ENCODE measurements at regions not wholly inside any gene's neighbourhood (a gene's known extent, or its start where the extent isn't known, plus 50 kb on each side); places are given as distances from the start of the nearest gene placed in this dataset.
A peak's percentile ranks its signal among the peaks of the same experiment; 100 is the strongest.
"Not testable (repeated sequence)": the region's sequence is repeated elsewhere in the genome, so short reads cannot be mapped to it uniquely, and the experiment has no call there.

DNA sequence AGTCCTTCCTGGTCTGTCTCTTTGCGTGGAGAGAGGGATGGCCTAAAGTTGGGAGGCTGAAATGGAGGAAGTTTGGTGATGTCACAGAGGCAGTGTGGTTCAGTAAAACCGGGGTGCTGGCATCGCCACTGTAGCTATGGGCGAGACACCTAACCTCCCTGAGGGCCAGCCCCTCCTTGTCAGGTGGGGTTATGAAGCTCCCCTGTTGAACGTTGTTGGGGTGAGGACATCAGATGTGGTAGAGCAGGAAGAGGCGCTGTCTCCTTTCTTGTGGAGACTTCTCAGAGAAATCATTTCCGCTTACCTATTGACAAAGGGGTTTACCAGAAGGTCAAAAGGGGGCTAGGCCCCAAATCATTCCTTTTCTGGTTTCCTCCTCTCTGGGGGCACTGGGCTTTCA lies 294.7 kb downstream of the SIPA1L2 start:
- no peak for DNase-seq

DNA sequence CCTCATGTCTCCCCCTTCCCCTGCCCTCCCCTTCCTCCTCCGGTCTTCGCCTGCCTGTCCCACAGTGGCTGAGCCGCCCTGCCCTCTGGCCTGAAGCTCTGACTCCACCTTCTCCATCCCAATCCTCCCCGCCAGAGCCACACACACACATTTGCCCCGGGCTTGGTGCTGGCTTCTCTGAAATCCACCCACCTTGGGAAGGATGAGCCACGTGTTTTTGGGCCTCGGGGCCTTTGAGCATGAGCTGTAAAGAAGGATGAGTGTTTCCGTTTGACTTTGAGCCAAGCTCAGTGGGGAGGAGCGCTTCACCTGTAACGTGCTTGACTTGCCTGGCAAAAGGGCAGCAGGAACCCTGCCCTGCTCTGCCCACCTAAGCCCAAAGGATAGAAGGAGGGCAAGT lies 295.1 kb downstream of the SIPA1L2 start:
- peak; percentile 57 for DNase-seq

DNA sequence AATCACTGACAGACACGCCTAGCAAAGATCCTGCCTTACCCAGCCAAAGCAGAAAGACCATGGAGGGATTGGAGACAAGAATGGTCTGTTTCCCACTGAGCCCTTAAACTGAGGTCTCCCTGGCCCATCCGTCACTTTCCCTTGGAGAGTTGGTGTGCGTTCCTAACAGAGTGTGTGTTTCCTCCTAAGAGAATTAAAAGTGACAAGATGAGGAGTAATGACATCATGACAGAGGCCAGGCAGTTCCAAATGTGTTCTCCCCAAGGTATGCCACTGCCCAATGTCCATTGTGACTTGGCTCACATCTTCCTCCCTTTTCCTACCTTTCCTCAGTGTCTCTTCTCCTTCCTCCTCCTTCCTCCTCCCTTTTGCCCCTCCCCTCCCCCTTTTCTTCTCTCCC lies 295.7 kb downstream of the SIPA1L2 start:
- no peak for DNase-seq

DNA sequence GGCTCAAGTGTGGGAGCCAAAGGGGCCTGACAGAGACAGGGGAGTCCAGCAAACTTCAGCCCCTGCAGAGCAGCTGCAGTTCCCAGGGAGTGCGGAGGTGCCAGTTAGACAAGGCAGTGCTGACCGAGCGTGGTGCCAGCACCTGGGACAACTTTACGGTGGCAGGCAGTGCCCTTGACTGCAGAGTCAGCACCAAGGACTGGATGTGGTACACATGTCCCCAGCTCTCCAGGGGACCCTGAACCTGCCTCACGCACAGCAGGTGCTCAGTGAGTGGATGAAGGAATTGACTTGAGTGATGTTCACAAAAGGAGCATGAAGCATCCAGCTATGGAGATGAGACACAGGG lies 296.5 kb downstream of the SIPA1L2 start:
- DNase-seq, result peak; percentile 82

DNA sequence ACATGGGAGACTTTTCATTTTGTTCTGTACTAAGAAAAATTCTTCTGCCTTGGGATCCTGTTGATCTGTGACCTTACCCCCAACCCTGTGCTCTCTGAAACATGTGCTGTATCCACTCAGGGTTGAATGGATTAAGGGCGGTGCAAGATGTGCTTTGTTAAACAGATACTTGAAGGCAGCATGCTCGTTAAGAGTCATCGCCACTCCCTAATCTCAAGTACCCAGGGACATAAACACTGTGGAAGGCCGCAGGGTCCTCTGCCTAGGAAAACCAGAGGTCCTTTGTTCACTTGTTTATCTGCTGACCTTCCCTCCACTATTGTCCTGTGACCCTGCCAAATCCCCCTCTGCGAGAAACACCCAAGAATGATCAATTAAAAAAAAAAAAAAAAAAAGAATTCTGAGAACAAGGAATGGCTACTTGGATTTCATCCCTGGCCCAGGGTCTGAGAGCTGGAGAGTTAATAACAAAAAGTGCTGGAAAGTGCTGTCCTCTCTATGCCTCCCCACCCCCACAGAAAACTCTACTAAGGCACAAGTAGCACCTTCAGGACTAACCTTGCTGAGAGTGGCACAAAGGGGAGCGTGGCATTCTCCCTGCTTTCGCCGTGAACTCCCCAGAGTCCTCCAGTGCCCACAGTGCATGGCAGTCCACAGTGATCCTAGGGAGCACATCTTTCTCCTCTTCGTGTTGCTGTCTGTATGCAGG lies 297.1 kb downstream of the SIPA1L2 start:
- DNase-seq, result peak; percentile 82

DNA sequence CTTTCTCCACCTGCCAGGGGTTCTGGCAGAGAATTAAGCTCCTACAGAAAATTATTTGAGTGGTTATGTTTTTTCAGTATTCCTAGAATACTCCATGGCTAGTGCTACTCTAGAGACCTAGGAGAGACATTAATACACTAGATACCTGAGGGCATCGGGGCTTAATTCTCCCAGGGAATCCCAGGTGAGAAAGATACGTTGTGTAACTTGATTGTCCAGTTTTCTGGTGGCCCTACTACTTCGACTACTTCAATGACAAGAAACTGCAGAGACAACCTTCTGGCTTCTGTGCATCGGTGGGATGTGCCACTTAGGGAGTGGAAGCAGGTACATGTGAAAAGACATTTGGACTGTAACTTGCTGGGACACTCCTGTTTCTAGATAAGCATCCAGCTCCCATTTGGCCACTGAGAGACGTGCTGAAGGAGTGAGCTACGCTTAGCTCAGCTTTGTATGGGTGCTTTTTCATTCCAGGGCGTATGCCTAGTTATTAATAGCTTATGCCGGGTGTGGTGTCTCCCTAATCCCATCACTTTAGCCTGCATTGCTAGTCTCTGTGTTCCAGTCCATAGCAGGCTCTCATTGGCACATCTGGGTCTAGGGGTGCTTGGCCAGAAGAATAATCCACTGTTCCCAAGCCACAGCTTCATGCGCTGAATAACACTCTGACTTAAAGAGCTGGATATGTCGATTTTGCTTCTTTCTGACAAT lies 300.7 kb downstream of the SIPA1L2 start:
- no peak for DNase-seq

DNA sequence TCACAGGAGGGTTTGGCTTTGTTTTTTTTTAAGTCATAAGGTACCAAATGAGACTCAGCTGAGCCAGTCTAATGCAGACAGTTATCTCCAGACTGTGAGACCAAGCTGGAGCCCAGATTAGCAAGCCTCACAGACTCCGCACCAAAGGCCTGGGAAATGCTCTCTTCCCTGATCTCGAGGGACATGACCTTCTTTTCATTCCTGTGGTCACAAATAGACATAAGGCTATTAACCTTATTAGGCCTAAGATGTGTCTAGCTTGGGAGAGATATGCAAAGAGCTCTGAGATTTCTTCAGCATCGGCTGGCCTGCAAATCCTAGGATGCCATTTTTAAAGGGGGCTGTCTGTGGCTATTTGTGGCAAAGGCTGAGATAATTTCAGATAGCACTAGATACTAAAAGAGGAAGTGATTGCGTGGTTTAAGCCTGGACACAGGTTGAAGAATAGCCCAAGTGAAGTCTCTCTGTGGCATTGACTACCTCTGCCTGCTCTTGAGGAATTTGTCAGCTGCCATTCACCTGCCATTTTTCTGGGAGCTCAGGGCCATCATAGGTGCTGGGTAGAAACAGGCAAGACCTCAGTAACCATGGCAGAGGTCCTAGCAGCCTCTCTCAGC lies 301.3 kb downstream of the SIPA1L2 start:
- no peak for DNase-seq

DNA sequence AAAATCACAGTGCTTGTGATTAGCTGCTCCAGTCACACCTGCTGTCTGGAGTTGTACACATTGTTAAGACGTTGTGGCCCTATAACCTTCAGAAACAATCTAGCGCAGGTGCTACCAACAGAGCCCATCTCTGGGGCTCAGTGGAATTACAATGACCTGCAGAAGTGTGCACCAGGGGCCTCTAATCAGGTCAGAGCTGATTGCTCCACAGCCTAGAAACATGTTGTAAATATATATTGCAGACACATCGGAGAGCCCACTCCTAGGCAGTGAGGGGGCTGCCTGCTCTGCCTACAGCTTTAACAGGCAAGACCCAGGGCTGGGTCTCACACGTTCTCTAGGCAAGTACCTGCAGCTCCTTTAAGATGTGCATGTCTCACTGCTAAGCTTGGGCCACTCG lies 302.0 kb downstream of the SIPA1L2 start:
- DNase-seq, result peak; percentile 39

DNA sequence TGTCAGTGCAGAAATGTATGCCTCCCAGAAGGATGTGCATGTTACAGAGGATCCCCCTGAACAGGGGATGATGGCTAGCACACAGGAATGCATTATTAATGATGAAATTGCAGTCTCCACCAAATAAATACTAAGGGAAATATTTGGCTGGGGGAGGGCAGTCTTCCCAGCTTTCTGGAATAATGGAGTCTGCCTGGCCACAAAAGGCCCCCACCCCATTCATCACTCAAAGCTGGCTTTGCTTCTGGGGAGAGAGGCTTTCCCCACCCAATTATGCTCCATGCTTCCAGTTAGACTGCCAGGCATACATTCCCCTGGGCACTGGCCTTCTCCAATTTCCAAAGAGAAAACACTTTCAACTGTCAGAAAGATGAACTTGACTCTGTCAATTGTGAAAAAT lies 302.7 kb downstream of the SIPA1L2 start:
- DNase-seq, result no peak

DNA sequence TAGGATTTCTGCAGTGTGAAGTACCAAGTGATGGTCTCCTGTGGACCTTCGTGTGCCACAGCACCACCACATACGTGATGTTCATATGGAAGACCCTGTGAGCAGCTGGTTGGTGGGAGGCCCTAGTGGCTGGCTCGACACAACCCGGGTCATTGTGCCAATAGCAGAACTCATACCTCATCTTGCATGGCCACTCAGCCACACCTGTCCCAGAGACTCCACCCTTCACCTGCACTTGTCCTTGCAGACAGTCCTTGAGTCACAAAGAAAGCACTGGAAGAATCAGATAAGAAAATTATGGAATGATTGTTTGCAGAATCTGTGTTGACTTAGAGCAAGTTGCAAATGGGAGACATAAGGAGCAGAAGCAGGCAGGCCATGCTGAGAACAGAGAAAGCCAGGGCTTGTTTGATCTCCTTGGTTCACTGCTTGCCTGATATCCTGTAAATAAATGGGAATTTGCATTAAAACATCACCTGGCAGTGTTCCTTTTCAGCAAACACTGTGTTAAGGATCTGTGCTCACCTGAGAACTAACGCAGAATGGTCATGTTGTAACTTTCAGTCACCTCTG lies 307.7 kb downstream of the SIPA1L2 start:
- DNase-seq, result peak; percentile 89

DNA sequence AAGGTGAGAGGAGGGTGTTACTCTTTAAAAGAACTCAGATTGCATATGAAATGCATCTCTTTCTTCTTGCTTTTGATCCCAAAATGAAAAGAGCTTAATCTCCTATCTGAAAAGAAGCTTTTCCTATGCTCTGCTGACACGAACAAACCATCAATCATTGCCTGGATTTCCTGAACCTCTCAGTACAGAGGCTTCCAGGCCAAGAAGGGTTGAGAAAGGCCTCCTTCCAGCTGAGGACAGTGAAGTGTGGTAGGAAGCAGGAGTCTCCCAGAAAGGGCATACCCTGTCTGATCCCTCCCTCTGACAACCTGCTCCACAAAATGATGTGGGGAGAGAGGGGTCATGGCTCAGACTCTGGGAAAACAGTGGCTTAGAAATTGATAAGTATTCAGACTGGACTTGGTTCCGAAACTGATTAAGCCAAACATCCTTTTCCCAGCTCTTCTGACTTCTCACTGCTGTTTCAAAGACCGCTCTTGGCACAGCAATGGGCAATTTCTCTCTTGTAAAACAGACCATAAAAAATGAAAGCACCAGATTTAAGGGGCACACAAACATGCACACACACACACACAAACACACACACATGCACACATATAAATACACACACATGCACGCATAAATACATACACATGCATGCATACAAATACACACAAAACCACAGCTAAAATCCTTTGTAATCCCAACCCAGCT lies 310.3 kb downstream of the SIPA1L2 start:
- peak; percentile 46 for DNase-seq

DNA sequence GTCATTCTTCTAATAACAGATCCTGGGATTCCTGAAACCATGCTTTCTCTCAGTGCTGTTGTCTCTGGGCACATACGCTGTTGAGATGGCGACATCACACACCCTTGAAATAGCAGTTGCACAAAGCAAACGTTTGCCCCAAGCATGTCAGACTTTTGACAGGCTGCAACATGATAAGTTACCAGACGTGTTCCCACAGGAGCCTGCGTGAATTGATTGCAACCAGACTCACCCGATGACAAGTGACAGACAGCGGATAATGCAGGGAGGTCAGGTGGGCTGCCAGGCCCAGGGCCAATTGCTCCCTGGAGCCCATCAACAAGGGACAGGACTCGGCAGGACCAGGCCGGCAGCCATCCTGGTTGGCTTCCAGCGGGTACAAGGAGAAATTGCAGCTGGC lies 310.9 kb downstream of the SIPA1L2 start:
- peak; percentile 50 for DNase-seq

DNA sequence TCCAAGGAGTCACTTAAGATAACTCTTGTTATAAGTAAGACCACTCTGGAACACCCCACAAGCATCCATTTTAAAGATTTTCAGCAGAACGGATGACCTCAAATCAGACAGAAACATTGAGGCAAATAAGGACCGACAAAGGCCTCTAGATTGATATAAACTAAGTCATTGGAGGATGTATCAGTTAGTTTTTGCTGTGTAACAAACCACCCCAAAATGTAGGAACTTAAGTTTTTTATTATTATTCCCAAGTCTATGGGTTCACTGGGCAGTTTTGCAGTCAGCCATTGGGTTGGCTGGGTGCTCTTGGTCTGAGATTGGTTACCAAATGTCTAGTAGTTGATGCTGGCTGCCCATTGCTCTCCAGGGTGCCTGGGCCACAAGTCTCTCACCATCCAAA lies 311.8 kb downstream of the SIPA1L2 start:
- DNase-seq, result no peak

DNA sequence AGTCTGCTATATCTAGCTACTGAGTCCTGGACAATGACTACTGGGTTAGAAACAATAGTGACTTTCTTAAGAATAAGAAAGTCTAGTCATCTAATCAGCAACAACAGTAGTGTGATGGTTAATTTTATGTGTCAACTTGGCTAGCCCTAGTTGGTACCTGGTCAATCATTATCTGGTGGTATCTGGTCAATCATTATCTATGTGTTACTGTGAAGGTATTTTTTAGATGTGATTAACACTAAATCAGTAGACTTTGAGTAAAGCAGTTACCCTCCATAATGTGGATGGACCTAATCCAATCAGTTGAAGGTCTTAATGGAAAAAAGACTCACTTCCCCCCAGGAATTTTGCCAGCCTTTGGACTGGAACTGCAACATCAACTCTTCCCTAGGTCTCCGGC lies 312.6 kb downstream of the SIPA1L2 start:
- no peak for DNase-seq

DNA sequence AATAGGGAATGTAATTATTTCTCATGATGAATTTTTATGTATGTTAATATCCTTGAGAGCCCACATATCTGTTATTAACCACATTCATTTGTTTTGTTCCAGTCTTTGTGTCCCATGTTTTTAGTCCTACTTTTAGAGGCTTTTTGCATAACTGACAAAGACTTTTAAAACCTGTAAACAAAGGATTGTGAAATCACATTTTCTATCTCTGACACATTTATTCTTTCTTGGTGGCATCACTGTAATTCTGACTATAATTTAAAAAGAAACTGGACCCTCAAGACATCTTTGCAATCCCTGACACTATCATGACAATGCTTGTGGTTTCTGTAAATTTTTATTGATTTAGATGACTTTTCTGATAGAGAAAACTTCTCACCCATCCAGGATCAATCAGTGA lies 313.1 kb downstream of the SIPA1L2 start:
- no peak for DNase-seq

DNA sequence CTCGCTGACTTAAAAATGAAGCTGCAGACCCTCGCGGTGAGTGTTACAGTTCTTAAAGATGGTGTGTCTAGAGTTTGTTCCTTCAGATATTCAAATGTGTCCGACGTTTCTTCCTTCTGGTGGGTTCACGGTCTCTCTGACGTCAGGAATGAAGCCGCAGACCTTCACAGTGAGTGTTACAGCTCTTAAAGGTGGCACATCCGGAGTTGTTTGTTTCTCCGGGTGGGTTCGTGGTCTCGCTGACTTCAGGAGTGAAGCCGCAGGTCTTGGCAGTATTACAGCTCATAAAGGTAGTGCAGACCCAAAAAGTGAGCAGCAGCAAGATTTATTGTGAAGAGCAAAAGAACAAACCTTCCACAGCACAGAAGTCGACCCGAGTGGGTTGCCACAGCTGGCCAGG lies 316.1 kb downstream of the SIPA1L2 start:
- DNase-seq, result not testable (repeated sequence)

DNA sequence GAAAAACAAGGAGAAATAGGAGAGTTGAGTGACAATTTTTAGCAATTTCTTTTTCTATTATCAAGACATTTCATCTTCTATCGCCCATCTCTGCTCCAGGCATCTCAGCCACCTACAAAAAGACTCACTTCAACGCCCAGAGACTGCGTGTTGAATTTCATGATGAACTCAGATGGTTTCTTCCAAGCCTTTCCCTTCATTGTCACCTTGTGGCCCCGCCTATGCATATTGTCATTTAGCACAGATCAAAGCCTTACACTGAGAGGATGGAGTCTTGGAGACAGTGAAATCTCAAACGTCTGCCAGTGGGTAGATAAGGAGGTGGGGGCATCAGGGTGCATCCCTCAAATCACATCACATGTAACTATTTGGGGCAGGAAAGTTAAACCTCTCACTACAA lies 319.4 kb downstream of the SIPA1L2 start:
- no peak for DNase-seq

DNA sequence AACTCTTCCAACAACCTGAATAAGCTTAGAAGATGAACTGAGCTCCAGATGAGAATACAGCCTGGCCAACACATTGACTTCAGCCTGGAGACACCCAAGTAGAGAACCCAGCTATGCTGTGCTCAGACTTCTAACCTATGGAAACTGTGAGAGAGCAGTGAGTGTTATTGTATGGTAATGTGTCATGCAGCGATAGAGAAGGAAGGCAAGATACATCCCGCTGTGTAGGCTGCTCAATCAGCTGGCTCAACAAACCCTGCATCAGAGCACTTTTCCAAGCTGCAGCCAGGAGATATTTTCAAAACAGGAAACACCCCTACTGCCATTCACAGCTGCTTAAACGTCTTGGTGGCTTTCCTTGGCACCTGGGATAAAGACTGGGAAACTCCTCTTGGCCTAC lies 321.3 kb downstream of the SIPA1L2 start:
- no peak for DNase-seq

DNA sequence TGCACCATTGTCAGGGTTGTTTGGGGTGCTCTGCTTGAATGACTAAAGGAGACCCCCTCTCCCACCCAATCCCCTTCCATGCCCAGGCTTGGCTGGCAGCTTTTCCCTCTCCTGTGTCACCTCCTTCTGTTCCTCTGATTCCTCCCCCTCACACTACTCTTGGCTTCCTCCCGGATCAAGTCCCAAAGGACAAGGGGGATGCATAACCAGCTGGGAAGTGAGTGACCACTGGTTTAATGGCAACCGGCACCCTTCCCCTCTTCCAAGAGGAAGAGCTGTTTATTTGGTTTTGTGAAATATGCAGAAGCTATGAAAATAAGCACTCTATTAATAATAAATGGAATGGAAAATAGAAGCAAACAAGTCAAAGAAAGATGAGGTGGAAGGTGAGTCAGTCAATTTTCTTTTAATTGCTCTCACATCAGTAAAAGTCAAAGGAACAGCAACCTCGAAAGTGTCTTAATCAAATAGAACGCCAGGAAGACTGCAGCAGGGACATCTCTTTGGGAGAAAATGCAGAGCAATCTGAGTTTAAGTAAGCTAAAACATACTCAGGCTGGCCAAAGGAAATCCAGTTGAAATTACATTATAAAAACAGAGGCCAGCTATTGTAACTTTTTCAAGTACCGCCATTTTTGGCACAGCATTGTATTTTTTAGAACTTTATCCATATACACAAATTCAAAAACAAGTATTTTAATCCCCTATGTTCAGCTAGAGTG lies 322.5 kb downstream of the SIPA1L2 start:
- DNase-seq, result no peak

DNA sequence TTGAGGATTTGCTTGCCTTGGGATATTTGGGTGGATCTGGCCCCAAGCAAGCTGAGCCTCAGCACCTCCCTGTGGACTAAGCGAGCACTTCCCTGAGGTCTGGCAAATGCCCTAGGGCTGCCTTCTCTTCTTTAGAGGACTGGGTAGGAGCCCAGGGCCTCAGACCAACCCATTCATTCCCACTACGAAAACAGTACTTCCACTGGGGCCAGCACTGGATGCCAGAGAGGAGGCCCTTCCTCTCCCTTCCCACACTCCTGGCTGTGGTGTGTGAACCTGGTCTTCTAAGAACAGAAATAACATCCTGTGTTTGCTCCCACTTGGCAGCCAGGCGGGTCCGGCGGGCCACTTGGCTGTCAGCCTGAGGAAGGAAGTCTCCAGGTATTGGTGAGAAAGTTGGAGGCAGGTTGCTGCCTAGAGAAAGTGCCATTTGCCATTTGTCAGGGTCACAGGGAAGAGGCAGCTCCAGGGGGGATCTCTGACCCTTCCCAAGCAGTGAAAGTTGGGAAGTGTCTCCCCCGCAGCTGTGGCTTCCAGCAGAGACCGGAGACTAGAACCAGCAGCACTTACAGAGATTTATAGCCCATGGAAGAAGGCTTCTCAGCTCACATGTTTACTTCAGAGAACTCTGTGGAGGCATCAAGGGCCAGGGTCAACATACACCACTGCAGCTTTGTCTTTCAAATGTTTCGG lies 323.5 kb downstream of the SIPA1L2 start:
- peak; percentile 72 for DNase-seq

DNA sequence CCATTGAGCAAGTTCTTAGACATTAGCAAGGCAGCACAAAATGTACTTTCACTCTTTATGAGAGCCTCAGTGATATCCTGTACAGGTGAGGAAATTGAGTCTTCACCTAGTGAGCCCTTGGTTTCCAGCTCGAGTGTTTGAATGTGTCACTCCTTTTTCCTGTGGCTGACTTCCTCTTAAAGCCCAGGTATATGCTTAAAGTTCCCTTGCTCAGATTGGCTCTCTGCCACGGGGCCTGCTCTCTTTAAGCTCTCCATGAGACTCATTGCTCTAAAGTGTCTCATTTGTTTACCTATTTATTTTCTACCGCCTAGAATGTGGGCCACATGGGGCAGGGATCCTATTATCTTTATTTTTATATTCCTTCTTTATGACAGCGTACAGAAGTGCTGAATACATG lies 324.9 kb downstream of the SIPA1L2 start:
- DNase-seq, result peak; percentile 78

DNA sequence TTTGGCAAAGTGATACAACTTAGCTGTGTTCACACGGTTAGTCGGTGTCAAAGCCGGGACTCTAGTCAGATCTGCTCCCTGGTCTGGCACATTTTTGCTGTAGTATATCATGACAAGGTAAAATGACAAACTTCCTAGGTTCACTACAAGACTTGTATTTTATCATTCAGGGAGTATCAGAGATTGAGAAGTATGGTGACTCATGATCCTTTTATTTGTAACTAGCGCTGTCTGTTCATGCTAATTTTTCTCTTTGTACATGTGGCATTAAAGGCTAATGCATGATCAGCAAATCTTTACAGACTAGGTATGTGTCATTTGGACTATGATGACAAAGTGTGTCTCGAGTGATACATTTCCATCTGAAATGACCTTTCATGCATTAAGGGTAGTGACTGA lies 326.7 kb downstream of the SIPA1L2 start:
- no peak for DNase-seq

All from DMS79 (cell line).